ENCODE measurements at regions not wholly inside any gene's neighbourhood (a gene's known extent, or its start where the extent isn't known, plus 50 kb on each side); places are given as distances from the start of the nearest gene placed in this dataset.

- no peak for TF ChIP-seq CTCF (IDR thresholded peaks at IDR 0.05 in 8 of 11, conservative IDR thresholded peaks at IDR 0.05 in 3 of 11)
- no peak for TF ChIP-seq POLR2A (IDR thresholded peaks at IDR 0.05)
Observed at GRCh38 chr1:221509575-221510355, 232.1 kb downstream of the DUSP10 start.

Data from spleen (tissue), 7 donors.